OCI-LY7 (cell line): ENCODE measurements at regions not wholly inside any gene's neighbourhood (a gene's known extent, or its start where the extent isn't known, plus 50 kb on each side); places are given as distances from the start of the nearest gene placed in this dataset.

Experiments
- BruUV-seq: library from RNA; stranded (reverse); fragments of 400-500 nt; replicated peaks from 2 replicates; lab custom pipeline; 2021; lab: Mats Ljungman, UMichigan
- CTCF ChIA-PET: fragments of 300-600 bp; sonication (Branson Sonifier 250); formaldehyde crosslinking; loops from one replicate; lab custom pipeline; 2022; ENCODE audit warnings: antibody characterized with exemption; ENCODE audit not compliant: unreplicated experiment; lab: Charles Lee
- POLR2A ChIA-PET: fragments of 300-600 bp; sonication (Branson Sonifier 250); formaldehyde crosslinking; loops from one replicate; lab custom pipeline; 2022; ENCODE audit warnings: antibody characterized with exemption; lab: Charles Lee
- DNase-seq: peaks from one replicate; pipeline ENCODE4 v3.0.0-alpha.2; 2015; ENCODE audit warnings: low spot score
- H2AFZ ChIP-seq: fragments of 200-600 bp; sonication (generic), shearing (Covaris generic); 2 replicates; pipeline ENCODE4 v1.6.1; 2014; ENCODE audit warnings: mild to moderate bottlenecking, antibody characterized with exemption, low read length, moderate library complexity
- H3K27ac ChIP-seq: fragments of 200-600 bp; sonication (generic); 2 replicates; pipeline ENCODE4 v1.5.1; 2014; ENCODE audit warnings: mixed run types, low read depth, mild to moderate bottlenecking, moderate library complexity, low read length, inconsistent platforms; ENCODE audit not compliant: poor library complexity, severe bottlenecking
- H3K36me3 ChIP-seq: fragments of 200-600 bp; sonication (generic); 2 replicates; pipeline ENCODE4 v1.6.1; 2014; ENCODE audit warnings: mild to moderate bottlenecking, antibody characterized with exemption, low read length, moderate library complexity, mixed read lengths; ENCODE audit not compliant: insufficient read depth
- H3K4me1 ChIP-seq: fragments of 200-600 bp; sonication (generic); 2 replicates; pipeline ENCODE4 v1.5.1; 2014; ENCODE audit warnings: mild to moderate bottlenecking, low read length; ENCODE audit not compliant: insufficient read depth, poor library complexity, severe bottlenecking
- H3K4me2 ChIP-seq: fragments of 200-600 bp; sonication (generic); 2 replicates; pipeline ENCODE4 v1.6.1; 2014; ENCODE audit warnings: mild to moderate bottlenecking, low read length
- H3K4me3 ChIP-seq: fragments of 200-600 bp; sonication (generic); 2 replicates; pipeline ENCODE4 v1.5.1; 2014; ENCODE audit warnings: mild to moderate bottlenecking, low read depth, low read length; ENCODE audit not compliant: poor library complexity, severe bottlenecking
- H3K79me2 ChIP-seq: fragments of 200-600 bp; sonication (generic); 2 replicates; pipeline ENCODE4 v1.6.1; 2016; ENCODE audit warnings: low read depth, mild to moderate bottlenecking, low read length, moderate library complexity, mixed read lengths; ENCODE audit not compliant: insufficient read depth
- H3K9me2 ChIP-seq: fragments of 200-600 bp; sonication (generic); 2 replicates; pipeline ENCODE4 v1.6.1; 2016; ENCODE audit warnings: mild to moderate bottlenecking, low read length, mixed read lengths; ENCODE audit not compliant: insufficient read depth
- H3K9me3 ChIP-seq: fragments of 200-600 bp; sonication (generic); 2 replicates; pipeline ENCODE4 v1.6.1; 2014; ENCODE audit warnings: mild to moderate bottlenecking, mixed run types, low read length, mixed read lengths
- H4K20me1 ChIP-seq: fragments of 200-600 bp; sonication (generic); 2 replicates; pipeline ENCODE4 v1.6.1; 2014; ENCODE audit warnings: mild to moderate bottlenecking, antibody characterized with exemption, low read length, moderate library complexity, mixed read lengths; ENCODE audit not compliant: insufficient read depth
- EZH2phosphoT487 ChIP-seq: fragments of 200-600 bp; sonication (generic); IDR thresholded peaks from 2 replicates; pipeline ENCODE4 v1.6.1; 2018; ENCODE audit warnings: low read depth, borderline replicate concordance, mild to moderate bottlenecking, mixed run types, antibody characterized with exemption, low read length, moderate library complexity, mixed read lengths
- intact Hi-C: fragments of 100-400 bp; cut with micrococcal nuclease; formaldehyde crosslinking; loops from one replicate; pipeline ENCODE4 v1.10.0; 2022; ENCODE audit not compliant: unreplicated experiment
- TF ChIP-seq, protein P1 (sequence below): fragments of 200-600 bp; sonication (generic); conservative IDR thresholded peaks from 2 replicates; pipeline ENCODE4 v1.5.1; 2014; ENCODE audit warnings: mild to moderate bottlenecking, antibody characterized with exemption, low read length, moderate library complexity, mixed read lengths

GRCh38 chr3:154666542-154666941, 236.6 kb upstream of the GPR149 start:
- no peak overlapping the region for H3K4me3 ChIP-seq
- H3K9me3 ChIP-seq, result no peaks in the 10 kb centered on the region
- H3K4me1 ChIP-seq, result no peaks in the 10 kb centered on the region
- no TSS peak for BruUV-seq
- no peak overlapping the region for H3K27ac ChIP-seq
- intact Hi-C loops, result no loop called here
- H4K20me1 ChIP-seq, result no peaks in the 10 kb centered on the region
- TF ChIP-seq, protein P1, sequence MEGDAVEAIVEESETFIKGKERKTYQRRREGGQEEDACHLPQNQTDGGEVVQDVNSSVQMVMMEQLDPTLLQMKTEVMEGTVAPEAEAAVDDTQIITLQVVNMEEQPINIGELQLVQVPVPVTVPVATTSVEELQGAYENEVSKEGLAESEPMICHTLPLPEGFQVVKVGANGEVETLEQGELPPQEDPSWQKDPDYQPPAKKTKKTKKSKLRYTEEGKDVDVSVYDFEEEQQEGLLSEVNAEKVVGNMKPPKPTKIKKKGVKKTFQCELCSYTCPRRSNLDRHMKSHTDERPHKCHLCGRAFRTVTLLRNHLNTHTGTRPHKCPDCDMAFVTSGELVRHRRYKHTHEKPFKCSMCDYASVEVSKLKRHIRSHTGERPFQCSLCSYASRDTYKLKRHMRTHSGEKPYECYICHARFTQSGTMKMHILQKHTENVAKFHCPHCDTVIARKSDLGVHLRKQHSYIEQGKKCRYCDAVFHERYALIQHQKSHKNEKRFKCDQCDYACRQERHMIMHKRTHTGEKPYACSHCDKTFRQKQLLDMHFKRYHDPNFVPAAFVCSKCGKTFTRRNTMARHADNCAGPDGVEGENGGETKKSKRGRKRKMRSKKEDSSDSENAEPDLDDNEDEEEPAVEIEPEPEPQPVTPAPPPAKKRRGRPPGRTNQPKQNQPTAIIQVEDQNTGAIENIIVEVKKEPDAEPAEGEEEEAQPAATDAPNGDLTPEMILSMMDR, result no peak
- TF ChIP-seq EZH2phosphoT487, result no peak
- CTCF ChIA-PET, result no interaction called here
- no peaks in the 10 kb centered on the region for H3K36me3 ChIP-seq
- no peak overlapping the region for H2AFZ ChIP-seq
- no peaks in the 10 kb centered on the region for H3K79me2 ChIP-seq
- no peak for DNase-seq
- no peak overlapping the region for H3K4me2 ChIP-seq
- H3K9me2 ChIP-seq, result no peaks in the 10 kb centered on the region
- POLR2A ChIA-PET, result interaction anchor here (0.6 to 1.6 kb wide), 3 partner anchors 19 to 652 kb away, joined by 3 to 4 read pairs (median 3); no protein-coding TSS in a partner anchor

- Histone ChIP-seq H3K4me2 (no peak overlapping the region), H3K27ac (no peak overlapping the region), H3K4me1 (no peaks in the 10 kb centered on the region), H3K36me3 (no peaks in the 10 kb centered on the region), H3K4me3 (no peak overlapping the region), H3K79me2 (no peaks in the 10 kb centered on the region), H4K20me1 (no peaks in the 10 kb centered on the region), H2AFZ (no peak overlapping the region), H3K9me3 (no peaks in the 10 kb centered on the region), H3K9me2 (no peaks in the 10 kb centered on the region)
- TF ChIP-seq, protein P1, result no peak
- intact Hi-C loops, result no loop called here
- DNase-seq, result no peak
- ChIA-PET CTCF (no interaction called here), POLR2A (interaction anchor here (0.6 to 1.7 kb wide), 2 partner anchors 15 to 798 kb away, joined by 3 to 4 read pairs; no protein-coding TSS in a partner anchor)
- no TSS peak for BruUV-seq
These were observed 234.7 kb upstream of the GPR149 start for GRCh38 chr3:154664714-154665113.

DNA sequence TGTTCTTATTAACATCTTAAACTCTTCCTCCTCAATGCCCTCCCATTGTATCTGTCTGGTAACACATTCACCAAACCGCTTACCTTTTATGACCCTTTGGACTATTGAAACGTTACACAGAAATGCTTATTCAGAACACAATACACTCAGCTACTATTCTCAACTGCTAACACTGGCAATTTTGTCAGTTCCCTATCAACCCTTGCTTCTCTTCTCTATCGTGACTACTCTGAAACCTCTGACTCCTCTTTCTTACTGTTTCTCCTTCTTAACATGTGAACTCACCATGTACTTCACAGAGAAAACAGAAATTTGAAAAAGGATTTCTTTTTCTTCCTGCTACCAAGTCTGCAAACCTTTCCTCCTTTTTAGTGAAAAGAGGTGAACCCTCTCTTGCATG, 232.9 kb upstream of the GPR149 start:
- BruUV-seq, result no TSS peak
- no peaks in the 10 kb centered on the region for H4K20me1 ChIP-seq
- H3K9me2 ChIP-seq, result no peaks in the 10 kb centered on the region
- H3K4me3 ChIP-seq, result no peak overlapping the region
- H3K4me1 ChIP-seq, result no peaks in the 10 kb centered on the region
- CTCF ChIA-PET, result no interaction called here
- TF ChIP-seq, protein P1, result no peak
- TF ChIP-seq EZH2phosphoT487, result no peak
- intact Hi-C loops, result no loop called here
- no peaks in the 10 kb centered on the region for H3K9me3 ChIP-seq
- H3K27ac ChIP-seq, result no peak overlapping the region
- no peaks in the 10 kb centered on the region for H3K79me2 ChIP-seq
- H2AFZ ChIP-seq, result no peak overlapping the region
- DNase-seq, result no peak
- POLR2A ChIA-PET, result no interaction called here
- no peak overlapping the region for H3K4me2 ChIP-seq
- no peaks in the 10 kb centered on the region for H3K36me3 ChIP-seq
